ES-I3 (cell line): ENCODE measurements at regions not wholly inside any gene's neighbourhood (a gene's known extent, or its start where the extent isn't known, plus 50 kb on each side); places are given as distances from the start of the nearest gene placed in this dataset.

Source experiments
- H3K36me3 ChIP-seq: 2 replicates; pipeline ENCODE4 v1.6.1; 2013; ENCODE audit warnings: mild to moderate bottlenecking, low read length, control low read depth, moderate library complexity; ENCODE audit not compliant: insufficient read depth
- H3K4me1 ChIP-seq: 2 replicates; pipeline ENCODE4 v1.6.1; 2013; ENCODE audit warnings: mild to moderate bottlenecking, control low read depth, low read length; ENCODE audit not compliant: insufficient read depth
- H3K9ac ChIP-seq: 2 replicates; pipeline ENCODE4 v1.6.1; 2013; ENCODE audit warnings: low read depth, mild to moderate bottlenecking, low read length, moderate library complexity
- H3K9me3 ChIP-seq: 2 replicates; pipeline ENCODE4 v1.6.1; 2013; ENCODE audit warnings: mild to moderate bottlenecking, low read length, moderate library complexity; ENCODE audit not compliant: control insufficient read depth, insufficient read depth

DNA sequence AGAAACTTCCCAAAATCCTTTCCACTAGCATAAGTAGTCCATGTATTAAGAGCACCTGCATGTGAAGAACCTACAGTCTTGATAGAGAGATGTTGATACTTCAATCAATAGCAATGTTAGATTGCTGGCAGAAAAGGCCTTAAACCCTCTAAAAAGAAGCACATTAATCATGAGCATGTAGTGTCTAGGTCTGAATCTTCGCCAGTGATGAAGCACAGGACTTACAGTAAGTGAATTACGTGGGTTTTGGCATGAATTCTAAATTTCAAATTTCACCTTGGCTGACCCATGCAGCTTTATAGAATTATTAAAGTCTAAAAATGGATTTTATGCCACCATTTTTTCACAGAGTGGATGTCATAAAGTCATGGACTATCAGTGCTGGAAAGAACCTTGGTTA lies 791.6 kb upstream of the NOVA1 start:
- peaks cover 9% of the 10 kb centered on the region for H3K4me1 ChIP-seq
- no peaks in the 10 kb centered on the region for H3K9me3 ChIP-seq
- no peaks in the 10 kb centered on the region for H3K36me3 ChIP-seq
- no peak overlapping the region for H3K9ac ChIP-seq

DNA sequence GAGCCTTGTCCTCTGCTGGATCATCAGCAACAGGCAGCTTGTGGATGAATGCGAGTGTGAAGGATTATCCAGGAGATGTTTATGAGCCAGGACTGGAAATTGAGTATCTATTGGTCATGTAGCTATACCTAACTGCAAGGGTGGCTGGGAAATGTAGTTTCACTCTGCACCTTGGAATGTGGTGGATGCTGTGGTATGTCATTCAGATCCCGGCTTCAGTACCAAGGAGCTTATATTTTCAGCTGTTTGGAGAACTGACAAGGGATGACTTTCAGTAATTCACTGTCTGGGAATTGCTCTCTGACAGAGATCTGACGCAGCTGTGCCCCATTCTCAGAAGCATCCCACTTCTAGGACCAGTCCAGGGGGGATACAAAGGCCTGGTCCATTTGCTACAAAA lies 792.3 kb upstream of the NOVA1 start:
- peaks cover 9% of the 10 kb centered on the region for H3K4me1 ChIP-seq
- H3K36me3 ChIP-seq = no peaks in the 10 kb centered on the region
- H3K9ac ChIP-seq = no peak overlapping the region
- no peaks in the 10 kb centered on the region for H3K9me3 ChIP-seq

DNA sequence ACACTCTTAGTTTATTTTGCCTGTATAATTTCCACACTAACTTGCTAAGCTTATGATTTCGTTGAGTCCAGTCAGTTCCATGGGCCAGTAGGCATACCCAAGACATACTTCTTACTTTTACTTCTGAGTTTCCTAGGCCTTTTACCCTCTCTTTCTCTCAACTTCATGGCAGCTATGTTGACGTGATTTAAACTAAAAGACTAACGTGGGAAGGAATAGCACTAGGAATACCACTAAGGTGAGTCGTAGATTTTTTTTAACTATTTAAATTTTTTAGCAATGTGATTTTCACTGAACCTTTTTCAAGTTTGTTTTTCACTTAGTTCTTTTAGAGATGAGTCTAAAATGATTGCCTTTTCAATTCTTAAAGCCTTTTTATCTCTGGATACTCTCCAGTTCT lies 793.5 kb upstream of the NOVA1 start:
- H3K4me1 ChIP-seq = peaks cover 9% of the 10 kb centered on the region
- no peaks in the 10 kb centered on the region for H3K9me3 ChIP-seq
- H3K9ac ChIP-seq = no peak overlapping the region
- no peaks in the 10 kb centered on the region for H3K36me3 ChIP-seq

DNA sequence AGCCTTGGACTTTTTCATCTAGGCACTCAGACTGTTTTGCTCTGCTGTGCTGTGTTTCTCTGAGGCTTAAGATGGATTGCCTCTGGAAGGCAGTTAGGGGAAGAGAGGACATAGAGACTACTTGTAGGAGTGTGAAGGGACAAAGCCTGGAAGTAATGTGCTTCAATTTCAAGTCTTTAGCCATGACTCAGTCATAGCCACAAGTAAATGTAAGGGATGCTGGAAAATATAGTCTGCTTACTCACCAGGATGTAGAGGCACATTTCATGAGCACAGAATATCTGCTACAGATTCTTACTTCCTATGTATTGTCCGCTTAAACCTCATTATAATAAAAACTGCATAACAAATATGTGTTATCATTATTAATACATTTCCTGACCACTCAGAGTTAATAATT lies 794.3 kb upstream of the NOVA1 start:
- peaks cover 9% of the 10 kb centered on the region for H3K4me1 ChIP-seq
- no peak overlapping the region for H3K9ac ChIP-seq
- no peaks in the 10 kb centered on the region for H3K9me3 ChIP-seq

DNA sequence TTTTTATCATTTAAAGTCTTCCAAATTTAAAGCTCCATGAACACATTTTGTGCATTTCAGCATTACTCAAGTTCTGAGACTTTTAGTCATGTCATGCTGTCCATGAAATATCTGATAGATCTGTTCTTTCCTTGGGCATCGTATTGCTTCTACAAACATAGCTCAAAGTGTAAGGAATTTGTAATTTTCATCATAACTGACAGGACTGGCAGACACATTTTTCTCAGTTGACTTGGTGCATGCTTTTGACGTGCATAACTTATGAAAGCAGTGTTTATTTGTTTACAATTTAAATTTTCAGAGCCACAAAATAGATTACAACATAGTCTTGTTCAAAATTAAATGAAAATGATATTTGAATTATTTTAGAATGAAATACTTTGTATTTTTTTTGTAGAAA lies 812.1 kb upstream of the NOVA1 start:
- Histone ChIP-seq H3K9ac (no peak overlapping the region), H3K36me3 (no peaks in the 10 kb centered on the region), H3K4me1 (no peaks in the 10 kb centered on the region), H3K9me3 (no peaks in the 10 kb centered on the region)

More for the DNA sequence above, 794.3 kb upstream of the NOVA1 start:
- H3K36me3 ChIP-seq = no peaks in the 10 kb centered on the region

DNA sequence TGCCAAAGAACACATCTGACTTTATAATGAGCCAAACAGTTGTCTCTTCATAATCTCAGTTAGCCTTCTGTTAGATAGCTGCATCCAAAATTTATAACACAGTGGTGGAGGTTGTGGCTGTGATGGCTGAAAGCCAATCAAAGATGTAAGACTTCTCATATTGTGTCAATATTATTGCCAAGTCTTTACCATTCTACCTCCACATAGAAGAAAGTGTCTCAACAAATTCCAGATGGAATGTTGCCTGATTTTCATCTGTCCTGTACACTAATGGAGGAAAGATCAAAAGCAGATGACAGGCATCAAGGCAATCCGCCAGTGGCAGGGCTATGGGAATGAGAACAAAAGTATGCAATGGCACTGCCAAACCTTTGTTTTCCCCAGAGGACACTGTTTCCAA lies 813.1 kb upstream of the NOVA1 start:
- H3K4me1 ChIP-seq = no peaks in the 10 kb centered on the region
- no peaks in the 10 kb centered on the region for H3K9me3 ChIP-seq
- no peaks in the 10 kb centered on the region for H3K36me3 ChIP-seq
- H3K9ac ChIP-seq = no peak overlapping the region

DNA sequence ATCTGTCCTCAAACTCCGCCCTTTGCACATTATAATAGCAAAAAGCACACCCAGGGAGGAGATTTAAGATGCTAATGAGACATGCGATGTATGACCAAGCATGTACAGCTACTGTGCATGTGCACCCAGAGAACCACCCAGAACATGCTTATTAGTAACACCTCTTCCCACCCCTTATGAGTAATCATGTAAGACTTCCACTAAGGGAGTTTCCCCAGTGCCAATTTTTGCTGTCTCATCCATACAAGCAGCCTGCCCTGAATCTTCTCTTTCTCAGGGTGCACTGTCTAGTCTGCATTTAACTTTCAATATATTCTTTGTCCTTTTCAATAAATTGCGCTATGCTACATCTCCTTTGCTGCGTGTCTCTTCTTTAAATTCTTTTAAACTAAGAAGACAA lies 830.0 kb upstream of the NOVA1 start:
- Histone ChIP-seq H3K9ac (no peak overlapping the region), H3K4me1 (no peaks in the 10 kb centered on the region), H3K9me3 (no peaks in the 10 kb centered on the region), H3K36me3 (no peaks in the 10 kb centered on the region)

DNA sequence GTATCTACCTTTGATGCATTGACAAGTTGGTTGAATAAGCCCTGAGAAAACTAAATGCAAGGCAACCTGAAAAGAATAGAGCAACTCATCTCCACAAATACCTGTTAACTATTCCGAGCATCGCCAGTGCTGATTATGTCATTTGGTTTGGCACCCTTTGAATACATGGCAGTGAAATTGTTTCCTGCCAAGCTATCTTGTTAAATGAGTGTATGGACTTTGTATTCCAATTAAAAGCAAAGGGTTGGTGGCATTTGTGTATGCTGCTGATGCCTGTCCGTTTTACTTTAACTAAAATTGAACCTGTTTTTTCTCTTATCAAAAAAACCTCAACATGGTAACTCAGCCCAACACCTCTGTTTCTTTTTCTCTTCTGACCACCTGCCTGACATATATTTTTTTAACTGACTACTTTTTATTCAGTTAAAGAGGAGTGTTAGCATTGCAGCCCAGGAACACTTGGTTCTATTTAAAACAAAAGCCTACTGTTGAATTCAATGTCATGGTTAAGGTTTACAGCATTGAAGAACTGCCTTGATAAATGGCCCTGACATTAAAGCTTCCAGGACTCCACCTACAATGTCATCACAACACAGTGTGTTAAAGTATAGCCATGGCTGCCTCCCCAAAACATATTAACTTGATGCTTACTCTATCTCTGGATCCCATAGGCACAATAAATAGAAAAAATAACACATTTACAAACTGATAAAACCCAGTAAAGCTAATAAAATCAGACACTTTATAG lies 838.3 kb upstream of the NOVA1 start:
- H3K4me1 ChIP-seq = no peaks in the 10 kb centered on the region
- H3K9me3 ChIP-seq = no peaks in the 10 kb centered on the region
- no peaks in the 10 kb centered on the region for H3K36me3 ChIP-seq
- H3K9ac ChIP-seq = no peak overlapping the region

DNA sequence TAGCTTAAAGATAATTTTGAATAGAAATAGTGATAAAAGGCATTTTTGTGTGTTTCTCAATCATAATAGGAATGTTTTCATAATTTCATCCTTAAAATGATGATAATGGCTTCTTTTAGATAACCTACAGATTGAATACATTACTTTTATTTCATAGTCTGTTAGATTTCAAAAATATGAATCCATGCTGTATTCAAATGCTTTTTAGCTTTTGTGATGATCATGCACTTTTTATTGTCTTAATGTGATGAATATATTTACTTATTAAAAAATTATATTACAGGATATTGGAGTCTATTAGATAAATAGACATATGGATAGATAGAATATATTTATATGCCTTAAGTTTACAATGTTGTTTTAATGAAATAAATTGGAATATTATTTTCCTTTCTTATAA lies 886.8 kb upstream of the NOVA1 start:
- H3K36me3 ChIP-seq = no peaks in the 10 kb centered on the region
- no peak overlapping the region for H3K9ac ChIP-seq
- peaks cover 10% of the 10 kb centered on the region; the same call in 1 of the 2 replicates for H3K4me1 ChIP-seq
- no peaks in the 10 kb centered on the region for H3K9me3 ChIP-seq

DNA sequence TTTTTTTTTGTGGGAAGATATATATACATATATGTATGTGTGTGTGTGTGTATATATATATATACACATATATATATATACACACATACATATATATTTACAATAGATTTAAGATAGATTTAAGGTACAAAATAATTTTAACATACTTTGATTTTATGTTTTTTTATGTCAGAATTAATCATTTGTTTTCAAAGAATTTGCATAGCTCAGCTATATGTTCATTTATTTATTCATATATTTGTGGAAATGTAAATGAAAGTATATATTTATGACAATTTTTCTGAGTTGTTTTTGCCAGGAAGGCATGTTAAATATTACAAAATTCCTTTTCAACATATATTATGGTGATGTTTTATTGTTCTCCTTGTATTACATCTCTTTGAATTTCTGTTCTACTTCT lies 887.4 kb upstream of the NOVA1 start:
- Histone ChIP-seq H3K9me3 (no peaks in the 10 kb centered on the region), H3K4me1 (peaks cover 10% of the 10 kb centered on the region; the same call in 1 of the 2 replicates), H3K36me3 (no peaks in the 10 kb centered on the region), H3K9ac (no peak overlapping the region)

DNA sequence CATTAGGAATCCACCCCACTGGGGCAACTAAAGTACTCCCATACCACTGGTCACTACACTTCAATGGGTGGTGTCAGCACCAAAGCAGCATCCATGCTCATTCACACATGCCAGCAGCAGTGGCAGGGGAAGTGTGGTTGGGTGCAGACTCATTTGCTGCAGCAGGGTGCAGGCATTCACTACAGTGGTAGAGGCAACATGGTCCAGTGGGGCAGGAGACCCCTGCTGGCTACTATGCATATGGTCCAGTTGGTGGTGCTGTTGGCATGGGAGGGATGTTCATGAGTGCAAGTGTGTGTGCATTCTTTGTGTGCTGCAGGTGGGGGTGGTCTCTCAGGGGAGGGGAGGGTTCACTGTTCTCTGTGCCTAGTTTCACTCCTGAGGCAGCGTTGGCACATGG lies 908.4 kb upstream of the NOVA1 start:
- Histone ChIP-seq H3K9ac (no peak overlapping the region), H3K9me3 (no peaks in the 10 kb centered on the region; the same call in none of the 2 replicates), H3K4me1 (no peaks in the 10 kb centered on the region), H3K36me3 (no peaks in the 10 kb centered on the region; the same call in 1 of the 2 replicates)

DNA sequence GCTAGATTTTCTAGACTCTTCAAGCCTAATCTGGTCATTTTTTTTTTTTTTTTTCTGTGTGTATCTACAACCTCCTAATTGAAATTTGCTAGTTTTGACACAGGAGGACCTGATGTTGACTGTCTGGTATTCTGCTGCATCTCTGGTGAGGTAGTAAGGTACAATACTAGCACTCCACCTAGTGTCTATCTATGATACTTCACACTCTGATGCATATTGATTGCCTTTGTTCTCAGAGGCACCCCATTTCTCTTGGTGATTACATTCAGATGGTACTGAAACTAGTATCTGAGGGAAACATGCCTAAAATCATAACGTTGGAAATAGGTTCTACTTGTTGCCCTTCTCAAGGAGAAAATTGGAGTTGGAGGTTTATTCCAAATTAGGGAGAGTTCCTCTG lies 930.5 kb upstream of the NOVA1 start:
- H3K9me3 ChIP-seq = no peaks in the 10 kb centered on the region
- H3K36me3 ChIP-seq = no peaks in the 10 kb centered on the region

DNA sequence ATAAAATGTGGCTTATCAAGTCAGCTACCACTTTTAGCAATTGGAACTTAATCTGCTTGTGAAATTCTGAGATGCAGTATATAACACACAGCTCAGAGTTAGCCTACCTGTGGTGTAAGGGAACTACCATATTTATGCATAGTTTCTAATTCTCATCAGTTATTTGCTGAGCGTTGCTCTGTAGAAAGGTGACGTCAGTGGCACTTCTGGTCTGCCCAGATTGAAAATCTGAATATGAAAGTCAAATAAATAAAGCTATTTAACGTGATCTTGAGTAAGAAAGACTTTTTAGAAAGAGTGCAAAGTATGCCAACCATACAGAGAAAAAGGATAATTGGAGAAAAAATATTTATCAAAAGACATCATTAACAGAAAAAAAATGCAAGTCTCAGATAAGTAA lies 938.9 kb upstream of the NOVA1 start:
- 0 out of 2 replicates have a peak, but pooled peaks cover 4% of the 10 kb centered on the region for H3K9me3 ChIP-seq

More for the DNA sequence above, 930.5 kb upstream of the NOVA1 start:
- Histone ChIP-seq H3K9ac (no peak overlapping the region), H3K4me1 (no peaks in the 10 kb centered on the region)

DNA sequence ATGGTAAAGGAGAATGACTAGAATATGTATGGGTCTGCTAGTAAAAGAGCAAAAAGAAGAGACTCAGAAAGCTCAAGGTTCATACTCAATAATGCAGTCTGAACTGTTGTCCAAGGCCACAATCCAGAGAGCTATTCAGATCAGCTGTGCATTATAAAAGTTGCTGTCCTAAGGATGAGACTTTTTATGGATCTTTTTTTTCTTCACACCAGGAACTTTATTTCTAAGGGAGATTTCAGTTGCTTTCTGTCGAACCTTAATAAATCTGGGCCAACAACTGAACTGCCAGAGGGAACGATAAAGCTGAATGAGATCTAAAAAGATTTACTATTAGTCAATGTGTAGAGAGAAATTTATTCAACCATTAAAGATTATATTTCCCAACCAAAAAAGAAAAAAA lies 948.3 kb upstream of the NOVA1 start:
- no peaks in the 10 kb centered on the region for H3K4me1 ChIP-seq
- H3K9me3 ChIP-seq = peaks cover 5% of the 10 kb centered on the region; the same call in 1 of the 2 replicates
- H3K36me3 ChIP-seq = peaks cover 3% of the 10 kb centered on the region; the same call in 1 of the 2 replicates
- no peak overlapping the region for H3K9ac ChIP-seq

More for the DNA sequence above, 938.9 kb upstream of the NOVA1 start:
- Histone ChIP-seq H3K36me3 (no peaks in the 10 kb centered on the region), H3K9ac (no peak overlapping the region), H3K4me1 (no peaks in the 10 kb centered on the region)

DNA sequence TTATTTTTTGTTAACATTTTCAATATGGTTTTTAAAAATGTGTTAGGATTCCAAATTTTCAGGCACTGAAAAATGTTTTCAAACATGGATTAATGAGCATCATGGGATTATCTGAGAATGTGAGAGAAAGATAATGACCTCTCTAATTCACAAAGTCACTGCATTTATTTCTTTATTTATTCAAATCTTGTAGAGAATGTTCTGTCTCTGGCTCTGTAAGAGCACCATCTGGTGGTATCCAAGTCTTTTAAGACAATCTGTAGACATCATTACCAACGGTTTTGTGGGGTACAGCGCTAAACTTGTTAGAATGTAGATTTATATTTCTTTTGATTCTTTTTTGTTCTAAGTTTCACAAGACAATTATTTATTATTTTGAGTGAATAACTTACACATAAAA lies 956.0 kb upstream of the NOVA1 start:
- Histone ChIP-seq H3K36me3 (peaks cover 3% of the 10 kb centered on the region; the same call in 1 of the 2 replicates), H3K9ac (no peak overlapping the region), H3K9me3 (peaks cover 3% of the 10 kb centered on the region; the same call in 1 of the 2 replicates), H3K4me1 (no peaks in the 10 kb centered on the region)
